GM18519 (cell line): ENCODE measurements at regions not wholly inside any gene's neighbourhood (a gene's known extent, or its start where the extent isn't known, plus 50 kb on each side); places are given as distances from the start of the nearest gene placed in this dataset.

Experiments used
- ATAC-seq: cut with Tn5 transposase; IDR thresholded peaks from one replicate; pipeline ENCODE4 v1.9.1; 2021; ENCODE audit warnings: mild to moderate bottlenecking, moderate library complexity; ENCODE audit not compliant: unreplicated experiment, low FRiP score

- ATAC-seq, result no peak
Observed at GRCh38 chr2:221786297-221786926, 214.3 kb upstream of the EPHA4 start.

GRCh38 chr2:221780281-221780688 is 208.2 kb upstream of the EPHA4 start:
- no peak for ATAC-seq

- no peak for ATAC-seq
Observed at GRCh38 chr2:221779614-221780067, 207.5 kb upstream of the EPHA4 start.

GRCh38 chr2:221778025-221778424 is 205.9 kb upstream of the EPHA4 start:
- no peak for ATAC-seq

- ATAC-seq, result no peak
Observed at GRCh38 chr2:221777119-221777518, 205.0 kb upstream of the EPHA4 start.

- ATAC-seq, result no peak
Observed at GRCh38 chr2:221775096-221775495, 203.0 kb upstream of the EPHA4 start.

- no peak for ATAC-seq
Observed at GRCh38 chr2:221774136-221774535, 202.0 kb upstream of the EPHA4 start.

GRCh38 chr2:221771297-221771696 is 199.2 kb upstream of the EPHA4 start:
- no peak for ATAC-seq

- no peak for ATAC-seq
Observed at GRCh38 chr2:221767106-221768012, 195.3 kb upstream of the EPHA4 start.

GRCh38 chr2:221762496-221762895 is 190.4 kb upstream of the EPHA4 start:
- no peak for ATAC-seq

- no peak for ATAC-seq
Observed at GRCh38 chr2:221761260-221761659, 189.2 kb upstream of the EPHA4 start.

GRCh38 chr2:221758076-221758475 is 186.0 kb upstream of the EPHA4 start:
- no peak for ATAC-seq

GRCh38 chr2:221753401-221753800 is 181.3 kb upstream of the EPHA4 start:
- no peak for ATAC-seq

GRCh38 chr2:221752781-221753180 is 180.7 kb upstream of the EPHA4 start:
- ATAC-seq, result no peak

GRCh38 chr2:221750316-221750715 is 178.2 kb upstream of the EPHA4 start:
- no peak for ATAC-seq

GRCh38 chr2:221747289-221747972 is 175.3 kb upstream of the EPHA4 start:
- peak; percentile 69 for ATAC-seq

- no peak for ATAC-seq
Observed at GRCh38 chr2:221741496-221742211, 169.6 kb upstream of the EPHA4 start.

GRCh38 chr2:221731432-221732145 is 159.5 kb upstream of the EPHA4 start:
- ATAC-seq, result no peak

GRCh38 chr2:221726894-221727513 is 154.9 kb upstream of the EPHA4 start:
- no peak for ATAC-seq
